ENCODE measurements at regions not wholly inside any gene's neighbourhood (a gene's known extent, or its start where the extent isn't known, plus 50 kb on each side); places are given as distances from the start of the nearest gene placed in this dataset.

DNA sequence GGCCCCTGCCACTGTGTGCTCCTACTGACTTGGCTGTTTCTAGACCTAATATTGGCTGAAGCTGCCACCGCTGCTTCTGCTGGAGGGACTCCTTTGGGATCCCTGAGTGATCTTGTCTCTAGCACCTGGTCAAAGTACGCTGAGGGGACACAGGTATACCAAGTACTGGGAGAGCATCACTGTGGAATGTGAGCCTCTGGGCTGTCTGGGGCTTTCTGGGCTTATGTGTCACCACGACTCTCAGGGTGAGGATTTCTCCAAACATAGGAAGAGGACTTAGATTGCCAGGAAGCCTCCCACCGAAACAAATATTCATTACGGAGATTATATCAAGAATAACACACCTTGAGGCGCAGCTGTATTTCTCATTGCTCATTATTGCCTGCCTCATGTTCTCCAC, 435.8 kb downstream of the HS3ST3B1 start:
- Histone ChIP-seq H4K91ac (replicated peaks; ENCODE audit: insufficient read length, low read length) (no peak overlapping the region), H4K5ac (ENCODE audit: insufficient read length, low read depth, low read length) (no peak overlapping the region), H3K9me3 (ENCODE audit: insufficient read depth in 2 of 2, low read depth in 1 of 2, low read length in 1 of 2) (no peaks in the 10 kb centered on the region), H2BK5ac (ENCODE audit: low read depth, low read length) (no peak overlapping the region), H2BK12ac (ENCODE audit: low read depth, low read length) (no peak overlapping the region), H3K27ac (ENCODE audit: low read depth, low read length) (no peak overlapping the region), H3K79me1 (ENCODE audit: low read depth, low read length) (no peaks in the 10 kb centered on the region), H3K4me3 (ENCODE audit: extremely low read depth in 1 of 4, insufficient read depth in 2 of 4, low read depth in 3 of 4, low read length in 4 of 4) (no peak overlapping the region), H3K18ac (ENCODE audit: extremely low read depth, low read length) (no peak overlapping the region), H4K8ac (ENCODE audit: extremely low read depth, insufficient read depth, low read length) (no peak overlapping the region), H2BK15ac (ENCODE audit: low read length) (no peak overlapping the region), H2AK5ac (ENCODE audit: low read depth, low read length) (no peak overlapping the region), H2BK120ac (replicated peaks; ENCODE audit: low read depth, low read length) (no peak overlapping the region), H3K4me1 (replicated peaks in 1 of 4; ENCODE audit: control insufficient read depth in 3 of 4, insufficient read depth in 4 of 4, low read length in 3 of 4) (peaks cover 0 to 2% (median 0%) of the 10 kb centered on the region in 4 experiments; a peak in 1 of 7 replicates), H3K27me3 (replicated peaks in 1 of 4; ENCODE audit: control insufficient read depth in 3 of 4, extremely low read depth in 1 of 4, insufficient read depth in 3 of 4, low read length in 3 of 4) (no peaks in the 10 kb centered on the region), H2AFZ (ENCODE audit: low read length) (no peak overlapping the region), H3K23me2 (ENCODE audit: low read depth, low read length) (no peaks in the 10 kb centered on the region), H3K4me2 (ENCODE audit: insufficient read depth in 1 of 2, low read depth in 2 of 2, low read length in 2 of 2) (no peak overlapping the region), H3K4ac (replicated peaks; ENCODE audit: insufficient read length, low read depth, low read length) (no peak overlapping the region), H3K9ac (replicated peaks in 1 of 4; ENCODE audit: extremely low read depth in 1 of 4, low read depth in 3 of 4, low read length in 3 of 4) (no peak overlapping the region), H2BK20ac (ENCODE audit: low read length) (no peak overlapping the region), H4K20me1 (replicated peaks in 1 of 2; ENCODE audit: control insufficient read depth in 1 of 2, insufficient read depth in 2 of 2, low read length in 2 of 2) (no peaks in the 10 kb centered on the region), H3K36me3 (ENCODE audit: control insufficient read depth in 2 of 4, insufficient read depth in 4 of 4, low read length in 3 of 4) (no peaks in the 10 kb centered on the region), H3K79me2 (ENCODE audit: control insufficient read depth in 1 of 2, insufficient read depth in 2 of 2, low read length in 2 of 2) (no peaks in the 10 kb centered on the region), H3K14ac (ENCODE audit: insufficient read length) (no peak overlapping the region), H3K23ac (ENCODE audit: insufficient read length) (no peak overlapping the region), H3K56ac (replicated peaks; ENCODE audit: insufficient read length, low read depth, low read length) (no peak overlapping the region)
- no peak for FAIRE-seq
- CTCF ChIA-PET (ENCODE audit: partially characterized antibody): interaction anchor here (1.1 to 1.6 kb wide), 3 partner anchors 9 to 115 kb away, joined by 3 to 7 read pairs (median 3); no protein-coding TSS in a partner anchor
- DNase-seq (ENCODE audit: low read depth in 1 of 2, low spot score in 2 of 2): no peak
- POLR2A ChIA-PET (ENCODE audit: partially characterized antibody): no interaction called here
- WGBS, 2 experiments (ENCODE audit: extremely low coverage in 1 of 2, insufficient coverage in 1 of 2, insufficient read length in 1 of 2, insufficient replicate concordance in 2 of 2, low coverage in 1 of 2, low lambda C conversion rate in 2 of 2, missing lambda C conversion rate in 1 of 2): 79% methylated on average over 6 of the region's 6 CpGs; no CpG with 5 or more reads in 1 of the 2 experiments
- no peak for TF ChIP-seq TAF1 (IDR thresholded peaks at IDR 0.05; ENCODE audit: low read depth, low read length)
- no peak for TF ChIP-seq EZH2 (IDR thresholded peaks at IDR 0.05; ENCODE audit: low read depth, low read length, severe bottlenecking)
- TF ChIP-seq, protein P1, sequence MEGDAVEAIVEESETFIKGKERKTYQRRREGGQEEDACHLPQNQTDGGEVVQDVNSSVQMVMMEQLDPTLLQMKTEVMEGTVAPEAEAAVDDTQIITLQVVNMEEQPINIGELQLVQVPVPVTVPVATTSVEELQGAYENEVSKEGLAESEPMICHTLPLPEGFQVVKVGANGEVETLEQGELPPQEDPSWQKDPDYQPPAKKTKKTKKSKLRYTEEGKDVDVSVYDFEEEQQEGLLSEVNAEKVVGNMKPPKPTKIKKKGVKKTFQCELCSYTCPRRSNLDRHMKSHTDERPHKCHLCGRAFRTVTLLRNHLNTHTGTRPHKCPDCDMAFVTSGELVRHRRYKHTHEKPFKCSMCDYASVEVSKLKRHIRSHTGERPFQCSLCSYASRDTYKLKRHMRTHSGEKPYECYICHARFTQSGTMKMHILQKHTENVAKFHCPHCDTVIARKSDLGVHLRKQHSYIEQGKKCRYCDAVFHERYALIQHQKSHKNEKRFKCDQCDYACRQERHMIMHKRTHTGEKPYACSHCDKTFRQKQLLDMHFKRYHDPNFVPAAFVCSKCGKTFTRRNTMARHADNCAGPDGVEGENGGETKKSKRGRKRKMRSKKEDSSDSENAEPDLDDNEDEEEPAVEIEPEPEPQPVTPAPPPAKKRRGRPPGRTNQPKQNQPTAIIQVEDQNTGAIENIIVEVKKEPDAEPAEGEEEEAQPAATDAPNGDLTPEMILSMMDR (IDR thresholded peaks at IDR 0.05; ENCODE audit: control extremely low read depth in 1 of 3, insufficient read depth in 1 of 3, low read depth in 1 of 3, low read length in 3 of 3): no peak
- no peak for TF ChIP-seq EGR1 (IDR thresholded peaks at IDR 0.05; ENCODE audit: borderline replicate concordance, low read depth, low read length)
- TF ChIP-seq, protein P2, sequence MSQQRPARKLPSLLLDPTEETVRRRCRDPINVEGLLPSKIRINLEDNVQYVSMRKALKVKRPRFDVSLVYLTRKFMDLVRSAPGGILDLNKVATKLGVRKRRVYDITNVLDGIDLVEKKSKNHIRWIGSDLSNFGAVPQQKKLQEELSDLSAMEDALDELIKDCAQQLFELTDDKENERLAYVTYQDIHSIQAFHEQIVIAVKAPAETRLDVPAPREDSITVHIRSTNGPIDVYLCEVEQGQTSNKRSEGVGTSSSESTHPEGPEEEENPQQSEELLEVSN (IDR thresholded peaks at IDR 0.05): no peak
- TF ChIP-seq HDAC2 (IDR thresholded peaks at IDR 0.05; ENCODE audit: borderline replicate concordance in 1 of 2, low read depth in 2 of 2, low read length in 2 of 2): no peak
- no peak for TF ChIP-seq KDM1A (IDR thresholded peaks at IDR 0.05; ENCODE audit: borderline replicate concordance, low read length)
- TF ChIP-seq, protein P3, sequence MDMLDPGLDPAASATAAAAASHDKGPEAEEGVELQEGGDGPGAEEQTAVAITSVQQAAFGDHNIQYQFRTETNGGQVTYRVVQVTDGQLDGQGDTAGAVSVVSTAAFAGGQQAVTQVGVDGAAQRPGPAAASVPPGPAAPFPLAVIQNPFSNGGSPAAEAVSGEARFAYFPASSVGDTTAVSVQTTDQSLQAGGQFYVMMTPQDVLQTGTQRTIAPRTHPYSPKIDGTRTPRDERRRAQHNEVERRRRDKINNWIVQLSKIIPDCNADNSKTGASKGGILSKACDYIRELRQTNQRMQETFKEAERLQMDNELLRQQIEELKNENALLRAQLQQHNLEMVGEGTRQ (IDR thresholded peaks at IDR 0.05; ENCODE audit: low read length): no peak
- no peak for TF ChIP-seq RNF2 (IDR thresholded peaks at IDR 0.05; ENCODE audit: borderline replicate concordance, low read depth, low read length, missing control alignments, poor library complexity, severe bottlenecking)

All from H1 (cell line).